ENCODE measurements at regions not wholly inside any gene's neighbourhood (a gene's known extent, or its start where the extent isn't known, plus 50 kb on each side); places are given as distances from the start of the nearest gene placed in this dataset.

DNA sequence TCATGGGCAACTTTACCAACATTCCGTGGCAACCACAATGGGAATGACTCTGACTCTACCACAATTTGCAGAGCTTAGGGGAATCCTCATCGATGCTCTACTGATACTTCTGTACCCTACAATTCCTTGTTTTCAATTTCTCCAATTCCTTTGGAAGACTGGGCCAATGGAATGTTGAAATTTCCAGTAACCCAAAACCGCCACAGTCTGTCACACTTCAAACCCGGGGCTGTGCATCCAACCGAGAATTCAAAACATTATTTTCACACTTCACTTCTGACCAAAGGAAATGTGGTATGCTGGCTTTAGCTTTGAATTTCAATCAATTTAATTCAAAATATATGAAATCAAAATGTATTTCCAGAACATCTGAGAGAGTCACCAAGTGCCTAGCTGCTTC, 951.4 kb downstream of the VRK1 start:
- TF ChIP-seq, protein P1, sequence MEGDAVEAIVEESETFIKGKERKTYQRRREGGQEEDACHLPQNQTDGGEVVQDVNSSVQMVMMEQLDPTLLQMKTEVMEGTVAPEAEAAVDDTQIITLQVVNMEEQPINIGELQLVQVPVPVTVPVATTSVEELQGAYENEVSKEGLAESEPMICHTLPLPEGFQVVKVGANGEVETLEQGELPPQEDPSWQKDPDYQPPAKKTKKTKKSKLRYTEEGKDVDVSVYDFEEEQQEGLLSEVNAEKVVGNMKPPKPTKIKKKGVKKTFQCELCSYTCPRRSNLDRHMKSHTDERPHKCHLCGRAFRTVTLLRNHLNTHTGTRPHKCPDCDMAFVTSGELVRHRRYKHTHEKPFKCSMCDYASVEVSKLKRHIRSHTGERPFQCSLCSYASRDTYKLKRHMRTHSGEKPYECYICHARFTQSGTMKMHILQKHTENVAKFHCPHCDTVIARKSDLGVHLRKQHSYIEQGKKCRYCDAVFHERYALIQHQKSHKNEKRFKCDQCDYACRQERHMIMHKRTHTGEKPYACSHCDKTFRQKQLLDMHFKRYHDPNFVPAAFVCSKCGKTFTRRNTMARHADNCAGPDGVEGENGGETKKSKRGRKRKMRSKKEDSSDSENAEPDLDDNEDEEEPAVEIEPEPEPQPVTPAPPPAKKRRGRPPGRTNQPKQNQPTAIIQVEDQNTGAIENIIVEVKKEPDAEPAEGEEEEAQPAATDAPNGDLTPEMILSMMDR (conservative IDR thresholded peaks at IDR 0.05 in 1 of 2, IDR thresholded peaks at IDR 0.05 in 1 of 2; ENCODE audit: extremely low read depth in 1 of 2, insufficient read depth in 1 of 2, low read depth in 1 of 2, low read length in 2 of 2) = no peak
- TF ChIP-seq EZH2 (IDR thresholded peaks at IDR 0.05; ENCODE audit: borderline replicate concordance, low read length) = no peak

Data from mammary epithelial cell (primary cell).